ENCODE measurements at regions not wholly inside any gene's neighbourhood (a gene's known extent, or its start where the extent isn't known, plus 50 kb on each side); places are given as distances from the start of the nearest gene placed in this dataset.
"Not testable (repeated sequence)": the region's sequence is repeated elsewhere in the genome, so short reads cannot be mapped to it uniquely, and the experiment has no call there.

DNA sequence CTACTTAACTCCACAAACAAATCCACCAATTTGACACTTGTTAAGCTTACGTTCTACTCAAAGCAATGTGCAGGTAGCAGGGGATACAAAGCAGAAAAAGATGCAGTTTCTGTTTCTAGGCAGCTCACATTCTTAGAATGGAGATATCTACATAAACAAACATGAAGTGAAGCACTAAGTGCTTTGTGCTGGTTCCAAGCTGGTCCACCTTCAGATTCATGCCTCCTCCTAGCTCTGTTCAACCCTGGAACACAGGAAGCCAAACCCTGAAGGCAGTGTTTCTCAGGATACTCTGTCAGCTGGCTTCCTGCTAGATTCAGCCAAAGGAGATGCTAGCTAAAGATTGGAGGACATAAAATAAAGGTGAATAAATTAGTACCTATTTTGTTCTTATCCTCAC, 55.3 kb upstream of the NOL4 start:
- no peak for DNase-seq (ENCODE audit: low read depth)

GRCh38 chr18:34280653-34281052, 55.9 kb upstream of the NOL4 start:
- no peak for DNase-seq (ENCODE audit: low read depth)

DNA sequence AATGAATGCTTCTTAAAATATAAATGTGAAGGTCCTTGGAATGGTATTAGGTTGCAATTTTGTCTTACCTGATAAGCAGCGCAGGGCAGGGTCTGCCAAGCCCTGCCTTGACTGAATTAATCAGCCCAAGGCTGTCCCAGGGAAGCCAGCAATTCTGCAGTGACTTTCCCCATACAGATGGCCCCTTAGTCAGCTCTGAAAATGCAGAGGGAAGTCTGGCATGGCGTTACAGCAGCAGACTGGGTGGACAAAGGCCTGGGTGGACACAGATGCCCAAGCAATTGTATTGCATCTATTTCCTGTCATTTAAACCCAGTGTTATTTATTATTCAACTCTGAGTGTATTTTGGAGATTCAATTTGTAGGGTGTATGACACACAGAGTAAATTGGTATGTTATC, 56.6 kb upstream of the NOL4 start:
- DNase-seq (ENCODE audit: low read depth) = no peak

DNA sequence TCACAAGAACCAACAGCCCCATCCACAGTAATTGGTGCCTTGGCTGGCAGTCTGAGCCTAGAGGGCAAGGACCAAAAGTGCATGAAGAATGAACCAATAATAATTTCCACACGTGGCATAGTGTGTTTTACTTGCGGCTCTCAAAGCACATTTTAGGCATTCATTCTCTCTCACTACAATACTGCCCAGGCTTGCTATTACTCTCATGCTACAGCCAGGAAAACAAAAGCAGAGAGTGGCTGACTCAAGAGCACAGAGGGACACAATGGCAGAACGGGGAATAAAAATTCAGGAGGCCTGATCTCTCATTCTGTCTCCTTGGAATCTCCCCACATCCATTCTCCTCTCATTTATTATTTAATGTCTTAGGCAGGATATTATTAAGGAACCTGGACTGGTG, 57.0 kb upstream of the NOL4 start:
- no peak for DNase-seq (ENCODE audit: low read depth)

- DNase-seq (ENCODE audit: low read depth) = no peak
Observed at GRCh38 chr18:34283506-34283905, 58.8 kb upstream of the NOL4 start.

DNA sequence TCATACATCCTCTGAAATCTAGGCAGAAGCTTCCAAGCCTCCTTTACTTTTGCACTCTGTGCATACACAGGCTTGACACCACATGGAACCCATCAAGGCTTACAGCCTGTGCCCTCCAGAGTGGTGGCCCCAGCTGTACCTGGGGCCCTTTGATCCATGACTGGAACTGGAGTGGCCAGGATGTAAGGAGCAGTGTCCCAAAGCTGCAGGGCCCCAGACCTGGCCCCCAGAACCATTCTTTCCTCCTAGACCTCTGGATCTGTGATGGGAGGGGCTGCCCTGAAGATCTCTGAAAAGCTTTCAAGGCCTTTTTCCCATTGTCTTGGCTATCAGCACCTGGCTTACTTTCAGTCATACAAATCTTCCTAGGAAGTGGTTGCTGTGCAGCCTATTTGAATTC, 63.1 kb upstream of the NOL4 start:
- DNase-seq (ENCODE audit: low read depth) = no peak

GRCh38 chr18:34292594-34292993, 67.9 kb upstream of the NOL4 start:
- DNase-seq (ENCODE audit: low read depth) = no peak

DNA sequence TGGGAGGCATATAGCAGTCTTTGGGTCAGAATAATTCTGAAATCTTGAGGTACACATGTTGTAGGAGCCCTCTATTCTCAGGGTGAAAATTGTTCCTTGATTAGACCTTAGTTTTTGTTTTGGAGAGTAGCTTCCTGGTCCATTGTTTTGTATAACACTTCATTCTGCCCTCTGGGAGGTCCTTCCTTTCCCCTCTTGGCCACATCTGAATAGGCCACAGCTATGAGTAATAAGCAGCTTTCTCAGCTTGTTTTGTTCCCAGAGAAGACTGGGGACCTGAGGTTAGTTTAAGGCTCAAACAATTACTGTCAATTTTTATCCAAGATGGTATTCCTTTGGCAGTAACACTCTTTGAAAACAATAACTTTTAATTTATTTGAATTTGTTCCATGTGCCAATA, 72.6 kb upstream of the NOL4 start:
- DNase-seq (ENCODE audit: low read depth) = no peak

DNA sequence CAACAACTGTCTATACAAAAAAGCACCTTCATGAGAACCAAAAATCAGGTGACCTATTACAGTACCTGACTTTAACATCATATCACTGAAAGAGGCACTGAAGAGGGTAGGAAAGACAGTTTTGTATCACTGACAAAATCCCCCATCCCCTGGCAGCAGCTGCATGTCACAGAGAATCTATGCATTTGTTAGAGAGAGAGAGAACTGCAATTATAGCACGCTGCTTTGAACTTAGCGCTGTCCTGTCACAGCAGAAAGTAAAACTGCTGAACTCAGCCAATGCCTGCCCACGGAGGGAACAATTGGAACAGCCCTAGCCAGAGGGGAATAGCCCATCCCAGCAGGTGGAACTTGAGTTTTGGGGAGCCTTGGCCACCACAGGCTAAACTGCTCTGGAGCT, 75.1 kb upstream of the NOL4 start:
- no peak for DNase-seq (ENCODE audit: low read depth)

GRCh38 chr18:34311468-34311867, 86.8 kb upstream of the NOL4 start:
- no peak for DNase-seq (ENCODE audit: low read depth)

DNA sequence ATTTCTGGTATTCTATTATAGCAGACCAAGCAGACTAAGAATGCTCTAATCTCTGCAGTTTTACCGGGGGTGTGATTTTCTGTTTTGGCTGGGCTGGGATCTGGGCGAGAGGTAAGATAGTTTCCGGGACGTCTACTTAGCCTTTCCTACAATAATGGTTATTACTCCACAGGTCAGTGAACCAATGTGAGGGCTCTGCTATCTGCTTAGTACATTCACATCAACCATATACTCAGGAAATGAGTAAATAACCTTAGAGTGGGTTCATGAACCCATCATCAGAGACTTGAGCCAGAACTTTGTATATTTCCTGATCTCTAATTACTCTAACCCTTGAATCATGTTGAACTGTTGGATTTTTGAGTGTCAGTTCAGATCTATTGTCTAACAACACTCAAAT, 90.1 kb upstream of the NOL4 start:
- DNase-seq (ENCODE audit: low read depth) = no peak

DNA sequence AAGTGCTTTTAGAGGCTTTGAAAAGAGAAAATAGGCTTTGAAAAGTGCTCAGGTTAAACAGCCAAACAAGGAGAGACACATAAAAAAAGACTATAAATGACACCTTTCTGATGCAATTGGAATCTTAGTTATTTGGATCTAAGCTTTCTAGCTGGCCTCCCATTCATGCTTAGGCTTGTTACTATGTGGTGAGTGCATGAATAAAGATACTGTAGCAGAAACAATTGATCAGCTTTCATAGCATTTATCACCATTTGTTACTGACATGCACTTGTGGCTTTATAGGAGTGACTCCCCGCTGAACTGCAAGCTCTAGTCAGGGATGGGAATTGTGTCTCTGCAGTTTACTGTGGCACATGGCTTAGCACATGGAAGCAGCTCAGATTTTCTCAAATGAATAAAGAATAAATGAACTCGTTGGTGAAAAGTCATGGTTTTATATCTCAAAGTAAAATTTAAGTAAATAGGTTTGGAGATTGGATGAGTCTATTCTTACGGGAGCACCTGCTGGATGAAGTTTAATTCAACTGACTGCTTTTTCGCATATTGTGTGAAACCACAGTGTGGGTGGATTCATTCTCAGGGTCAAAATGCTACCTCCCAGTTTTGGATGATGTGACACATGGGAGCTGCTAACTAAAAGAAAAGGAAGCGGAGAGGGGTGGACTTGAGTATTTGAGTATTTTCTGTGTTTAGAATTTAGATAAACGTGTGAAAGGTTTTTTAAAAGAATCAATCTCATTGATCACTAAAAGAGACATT, 91.1 kb upstream of the NOL4 start:
- DNase-seq (ENCODE audit: low read depth) = no peak

DNA sequence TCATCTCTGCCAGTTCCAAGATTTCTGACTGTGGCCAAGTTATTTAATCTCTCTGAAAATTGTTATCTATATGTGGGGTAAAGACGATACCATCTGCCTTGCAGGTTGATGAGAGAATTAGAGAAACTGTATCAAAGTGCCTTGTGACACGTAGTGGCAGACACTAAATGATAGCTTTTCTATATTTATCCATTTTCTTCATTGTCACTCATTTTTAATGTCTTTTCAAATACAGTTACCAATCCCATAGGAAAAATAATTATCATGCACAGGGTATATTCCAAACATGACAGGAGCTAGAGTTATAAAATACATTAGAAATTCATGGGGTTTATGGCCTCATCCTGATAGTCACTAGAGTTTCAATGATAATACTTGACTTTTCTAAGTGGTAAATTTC, 95.6 kb upstream of the NOL4 start:
- no peak for DNase-seq (ENCODE audit: low read depth)

GRCh38 chr18:34321066-34321465, 96.4 kb upstream of the NOL4 start:
- DNase-seq (ENCODE audit: low read depth) = no peak

DNA sequence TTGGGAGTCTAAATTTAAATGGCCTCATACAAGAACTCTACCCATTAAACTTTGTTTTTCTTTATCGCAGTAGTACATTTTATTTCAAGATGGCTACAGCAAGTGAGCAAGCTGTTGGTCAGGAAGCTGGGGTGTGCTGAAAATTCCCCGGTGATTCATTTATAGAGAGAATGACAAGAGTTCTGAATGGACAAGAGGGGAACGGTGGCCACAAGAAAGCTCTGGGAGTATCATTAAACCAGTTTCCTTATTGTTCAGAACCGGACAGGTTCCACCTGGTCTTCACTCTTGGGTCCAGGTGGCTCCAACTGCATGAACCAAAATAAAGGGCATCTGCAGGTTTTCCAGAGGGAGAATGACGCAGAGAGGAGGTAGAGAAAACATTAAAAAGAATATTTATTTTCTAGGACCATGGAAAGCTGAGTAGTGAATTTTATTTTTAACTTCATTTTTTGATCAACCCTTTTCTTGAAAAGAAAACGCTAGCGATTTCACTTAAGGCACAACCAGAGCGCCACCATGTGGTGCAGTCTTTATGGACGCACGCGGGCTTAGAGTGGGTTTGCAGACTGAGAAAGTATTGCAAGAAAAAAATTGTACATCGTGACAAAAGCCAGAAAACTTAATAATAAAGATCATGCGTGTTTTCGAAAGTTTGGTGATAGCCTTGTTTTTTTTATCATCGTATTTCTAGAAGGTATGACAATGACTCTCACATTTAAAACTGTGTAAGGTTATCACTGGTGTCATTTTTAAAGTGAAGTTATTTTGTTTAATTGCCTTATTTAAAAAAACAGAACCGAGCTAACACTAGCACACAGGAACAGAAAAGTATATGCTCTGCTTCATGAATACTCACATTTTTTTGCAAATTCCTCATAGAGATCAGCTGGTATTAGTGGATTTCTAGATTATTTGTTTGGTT, 97.9 kb upstream of the NOL4 start:
- DNase-seq (ENCODE audit: low read depth) = peak; percentile 8

- no peak for DNase-seq (ENCODE audit: low read depth)
Observed at GRCh38 chr18:34329840-34330239, 105.1 kb upstream of the NOL4 start.

- no peak for DNase-seq (ENCODE audit: low read depth)
Observed at GRCh38 chr18:34330308-34330707, 105.6 kb upstream of the NOL4 start.

DNA sequence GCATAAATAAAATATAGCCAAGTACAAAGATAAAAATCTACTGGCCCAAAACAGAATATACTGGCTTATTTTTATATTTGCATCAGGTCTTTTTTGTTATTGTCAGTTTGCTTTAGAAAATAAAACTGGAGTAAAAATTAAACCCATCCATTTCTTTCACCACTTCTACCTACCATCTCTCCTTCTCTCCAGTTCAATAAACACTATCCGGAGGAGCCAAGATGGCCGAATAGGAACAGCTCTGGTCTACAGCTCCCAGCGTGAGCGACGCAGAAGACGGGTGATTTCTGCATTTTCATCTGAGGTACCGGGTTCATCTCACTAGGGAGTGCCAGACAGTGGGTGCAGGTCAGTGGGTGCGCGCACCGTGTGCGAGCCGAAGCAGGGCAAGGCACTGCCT, 106.2 kb upstream of the NOL4 start:
- not testable (repeated sequence) for DNase-seq (ENCODE audit: low read depth)

- DNase-seq (ENCODE audit: low read depth) = not testable (repeated sequence)
Observed at GRCh38 chr18:34331343-34331742, 106.6 kb upstream of the NOL4 start.

GRCh38 chr18:34339155-34339554, 114.4 kb upstream of the NOL4 start:
- DNase-seq (ENCODE audit: low read depth) = no peak

DNA sequence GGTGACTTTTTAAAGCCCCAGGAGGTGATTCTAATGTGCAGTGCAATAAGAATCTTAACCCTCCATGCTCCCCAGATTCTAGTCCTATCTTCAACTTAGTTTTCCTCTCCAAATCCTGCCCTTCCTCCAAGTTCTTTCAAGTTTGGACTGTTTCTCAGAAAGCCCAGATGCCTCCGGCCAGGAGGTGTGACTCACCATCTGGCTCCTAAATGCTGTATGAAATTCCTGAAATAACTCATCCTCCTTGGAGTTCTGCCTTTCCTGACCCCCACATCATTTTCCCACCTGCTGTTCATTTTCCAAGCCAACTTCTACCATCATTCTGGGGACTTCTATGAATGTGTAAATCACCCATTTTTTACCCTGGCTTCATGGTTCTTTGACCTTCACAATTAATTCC, 118.2 kb upstream of the NOL4 start:
- peak; percentile 1 for DNase-seq (ENCODE audit: low read depth)

GRCh38 chr18:34345738-34346137, 121.0 kb upstream of the NOL4 start:
- DNase-seq (ENCODE audit: low read depth) = no peak

- no peak for DNase-seq (ENCODE audit: low read depth)
Observed at GRCh38 chr18:34350778-34351177, 126.1 kb upstream of the NOL4 start.

Data from ELR (cell line).